GM12878 (cell line): ENCODE measurements at regions not wholly inside any gene's neighbourhood (a gene's known extent, or its start where the extent isn't known, plus 50 kb on each side); places are given as distances from the start of the nearest gene placed in this dataset.

ENCODE experiments used
- ATAC-seq: fragments of 200-7000 bp; cut with Tn5 transposase; 3 replicates; pipeline ENCODE4 v1.9.1; 2020; ENCODE audit warnings: mild to moderate bottlenecking, moderate library complexity
- BruUV-seq: library from RNA; stranded (reverse); fragments of 400-500 nt; replicated peaks from 2 replicates; lab custom pipeline; 2021; lab: Mats Ljungman, UMichigan
- CTCF ChIA-PET: fragments of 300-600 bp; sonication (Branson Sonifier 250); formaldehyde crosslinking; extraction: SDS; loops from one replicate; lab custom pipeline; 2021; ENCODE audit warnings: inconsistent platforms; lab: Yijun Ruan, JAX
- POLR2A ChIA-PET: fragments of 350-600 bp; formaldehyde crosslinking; extraction: SDS; loops from one replicate; lab custom pipeline; 2021; ENCODE audit warnings: inconsistent platforms; lab: Charles Lee
- RAD21 ChIA-PET: fragments of 300-600 bp; sonication (Branson Sonifier 250); formaldehyde crosslinking; loops from one replicate; lab custom pipeline; 2023; ENCODE audit warnings: antibody characterized with exemption; ENCODE audit not compliant: unreplicated experiment; lab: Charles Lee
- SMC1A ChIA-PET: fragments of 300-600 bp; sonication (Branson Sonifier 250); formaldehyde crosslinking; loops from one replicate; lab custom pipeline; 2023; ENCODE audit not compliant: unreplicated experiment, uncharacterized antibody; lab: Charles Lee
- DNase-seq: peaks from one replicate; pipeline ENCODE4 v3.0.0-alpha.2; 2011; ENCODE audit warnings: low read depth, low spot score
- FAIRE-seq: peaks from 3 replicates; lab custom pipeline; 2011; peaks lifted over from hg19 to GRCh38; lab: Jason Lieb, UNC
- H2AFZ ChIP-seq: 2 replicates; pipeline ENCODE4 v1.6.0; 2011; ENCODE audit warnings: low read depth, low read length, control low read depth; ENCODE audit not compliant: control insufficient read depth
- H3K27ac ChIP-seq: 2 replicates; pipeline ENCODE4 v1.5.1; 2011; ENCODE audit warnings: control low read depth; ENCODE audit not compliant: control insufficient read depth, insufficient read depth
- H3K27me3 ChIP-seq, 2 experiments: replicated peaks in 1 of 2; 2 replicates each; pipeline versions ENCODE4 v1.6.0 to v1.6.1; 2011; ENCODE audit warnings: low read length in 1 of 2; ENCODE audit not compliant: control insufficient read depth in 2 of 2, insufficient read depth in 2 of 2
- H3K36me3 ChIP-seq, 2 experiments: 2 replicates each; pipeline ENCODE4 v1.5.1; 2011; ENCODE audit warnings: low read length in 1 of 2; ENCODE audit not compliant: control insufficient read depth in 2 of 2, insufficient read depth in 2 of 2
- H3K4me1 ChIP-seq: 2 replicates; pipeline ENCODE4 v1.6.1; 2011; ENCODE audit warnings: mild to moderate bottlenecking, low read length, moderate library complexity, mixed read lengths; ENCODE audit not compliant: control insufficient read depth, insufficient read depth
- H3K4me2 ChIP-seq: 2 replicates; pipeline ENCODE4 v1.6.0; 2011; ENCODE audit warnings: control low read depth; ENCODE audit not compliant: control insufficient read depth, insufficient read depth
- H3K4me3 ChIP-seq: fragments of 200-600 bp; sonication (generic); 2 replicates; pipeline ENCODE4 v1.5.1; 2016
- H3K79me2 ChIP-seq: 2 replicates; pipeline ENCODE4 v1.6.0; 2011; ENCODE audit warnings: low read length; ENCODE audit not compliant: control insufficient read depth, insufficient read depth
- H3K9ac ChIP-seq: 2 replicates; pipeline ENCODE4 v1.8.0; 2011; ENCODE audit warnings: low read length, control low read depth, mixed read lengths; ENCODE audit not compliant: control insufficient read depth, insufficient read depth
- H3K9me3 ChIP-seq: replicated peaks from 3 replicates; pipeline ENCODE4 v1.5.1; 2011; ENCODE audit warnings: mild to moderate bottlenecking, low read length; ENCODE audit not compliant: control insufficient read depth, insufficient read depth
- H4K20me1 ChIP-seq: 2 replicates; pipeline ENCODE4 v1.6.0; 2011; ENCODE audit not compliant: control insufficient read depth, insufficient read depth
- NRF1 ChIP-seq: conservative IDR thresholded peaks from 2 replicates; pipeline ENCODE4 v1.6.1; 2011; ENCODE audit warnings: mild to moderate bottlenecking, low read depth, low read length, improper control_type of control experiment
- POLR2A ChIP-seq: IDR thresholded peaks from 2 replicates; pipeline ENCODE4 v1.6.1; 2011; ENCODE audit warnings: low read depth, mild to moderate bottlenecking, low read length
- RB1 ChIP-seq: fragments of 450-650 bp; formaldehyde crosslinking; IDR thresholded peaks from 2 replicates; pipeline ENCODE4 v1.6.1; 2017; ENCODE audit warnings: mild to moderate bottlenecking, borderline replicate concordance
- TCF7 ChIP-seq: IDR thresholded peaks from 2 replicates; pipeline ENCODE4 v1.6.1; 2014; ENCODE audit warnings: antibody characterized with exemption, borderline replicate concordance
- WGBS: methylation state at CpG from one replicate; pipeline ENCODE4 v1.1.6; 2016; ENCODE audit warnings: low lambda C conversion rate; ENCODE audit not compliant: insufficient replicate concordance, insufficient coverage; ENCODE audit errors: missing lambda C conversion rate; 5-methylcytosine and 5-hydroxymethylcytosine counted together
- in situ Hi-C: fragments of 300-500 bp; cut with MboI; formaldehyde crosslinking; loops from 9 replicates; pipeline ENCODE4 v1.14.3; 2018; ENCODE audit warnings: mixed read lengths
- intact Hi-C: fragments of 100-400 bp; cut with micrococcal nuclease; formaldehyde crosslinking; loops from one replicate; pipeline ENCODE4 v1.14.2; 2022; ENCODE audit not compliant: unreplicated experiment
- TF ChIP-seq, protein P1 (sequence below): fragments of 450-650 bp; IDR thresholded peaks from 2 replicates; pipeline ENCODE4 v1.6.1; 2016; ENCODE audit warnings: mild to moderate bottlenecking
- TF ChIP-seq, protein P2 (sequence below): fragments of 450-650 bp; IDR thresholded peaks from 2 replicates; pipeline ENCODE4 v1.6.1; 2017; ENCODE audit warnings: mild to moderate bottlenecking, moderate library complexity
- TF ChIP-seq, protein P3 (sequence below): fragments of 450-650 bp; IDR thresholded peaks from 2 replicates; pipeline ENCODE4 v1.6.1; 2018; ENCODE audit warnings: mild to moderate bottlenecking, low read depth, moderate library complexity; ENCODE audit not compliant: partially characterized antibody

DNA sequence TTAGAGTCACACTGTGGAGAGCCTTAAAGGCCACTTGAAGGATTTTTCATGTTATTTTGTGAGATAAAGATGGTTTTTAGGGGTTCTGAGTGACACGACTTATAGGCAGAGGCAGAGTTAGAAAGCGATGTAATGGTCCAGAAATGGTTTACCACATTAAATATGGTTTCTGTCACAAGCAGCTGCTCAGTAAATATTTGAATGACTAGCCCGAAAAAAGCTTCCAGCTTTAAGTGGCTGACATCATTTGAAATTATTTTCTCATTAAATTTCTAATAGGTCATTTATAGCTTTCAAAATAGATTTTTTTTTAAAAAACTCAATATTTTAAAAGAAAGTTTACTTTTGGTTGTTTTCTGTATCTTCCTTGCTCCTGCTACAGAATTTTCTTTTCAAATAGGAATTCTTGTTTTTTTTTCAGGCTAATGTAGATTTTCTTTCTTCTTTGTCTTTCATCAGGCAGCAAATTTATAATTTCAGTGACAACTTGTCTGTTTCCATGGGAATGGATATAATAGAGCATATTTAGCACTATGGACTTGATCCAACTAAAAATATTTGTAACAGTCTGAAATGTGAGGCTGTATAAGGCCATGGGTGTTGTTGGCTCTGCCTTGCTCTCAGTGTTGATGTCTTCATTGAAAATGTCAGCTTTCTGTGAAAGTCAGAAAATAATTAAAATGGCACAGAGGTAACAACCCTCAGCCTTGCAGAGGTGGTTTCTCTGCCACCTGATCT lies 700.0 kb downstream of the TMTC2 start (continued):
- TF ChIP-seq, protein P1, sequence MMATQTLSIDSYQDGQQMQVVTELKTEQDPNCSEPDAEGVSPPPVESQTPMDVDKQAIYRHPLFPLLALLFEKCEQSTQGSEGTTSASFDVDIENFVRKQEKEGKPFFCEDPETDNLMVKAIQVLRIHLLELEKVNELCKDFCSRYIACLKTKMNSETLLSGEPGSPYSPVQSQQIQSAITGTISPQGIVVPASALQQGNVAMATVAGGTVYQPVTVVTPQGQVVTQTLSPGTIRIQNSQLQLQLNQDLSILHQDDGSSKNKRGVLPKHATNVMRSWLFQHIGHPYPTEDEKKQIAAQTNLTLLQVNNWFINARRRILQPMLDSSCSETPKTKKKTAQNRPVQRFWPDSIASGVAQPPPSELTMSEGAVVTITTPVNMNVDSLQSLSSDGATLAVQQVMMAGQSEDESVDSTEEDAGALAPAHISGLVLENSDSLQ: no peak
- no peak for TF ChIP-seq POLR2A
- no peak for TF ChIP-seq RB1
- TF ChIP-seq, all 136 proteins: peak for 0

DNA sequence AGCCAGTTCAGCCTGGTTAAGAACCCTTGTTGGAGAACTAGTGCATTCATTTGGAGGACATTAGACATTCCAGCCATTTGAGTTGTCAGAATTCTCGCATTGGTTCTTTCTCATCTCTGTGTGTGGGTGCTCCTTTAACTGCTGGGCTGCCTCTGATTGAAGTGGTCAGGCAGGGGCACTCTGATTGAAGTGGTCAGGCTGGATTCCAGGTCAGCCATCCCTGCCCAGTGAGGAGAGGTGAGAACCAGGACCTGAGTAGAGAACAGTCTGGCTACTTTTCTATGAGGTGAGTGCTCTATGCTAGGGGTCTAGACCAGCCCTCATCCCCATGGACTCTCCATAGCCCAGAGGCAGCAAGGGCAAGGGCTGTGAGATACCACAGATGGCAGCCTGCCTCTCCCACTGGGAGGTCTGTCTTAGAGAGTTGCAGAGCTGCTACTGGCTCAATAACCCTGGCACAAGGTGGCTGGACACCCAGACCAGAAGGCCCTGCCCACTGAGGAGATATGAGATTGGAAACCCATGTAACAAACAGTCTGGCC lies 691.6 kb downstream of the TMTC2 start:
- Histone ChIP-seq H3K27ac (no peak overlapping the region), H3K9ac (no peak overlapping the region), H3K79me2 (no peaks in the 10 kb centered on the region), H3K9me3 (no peaks in the 10 kb centered on the region), H3K27me3 (no peaks in the 10 kb centered on the region)
- in situ Hi-C loops: no loop called here
- ATAC-seq: no peak
- no peak for FAIRE-seq
- POLR2A ChIA-PET: no interaction called here
- no peak for TF ChIP-seq TCF7
- TF ChIP-seq, all 136 proteins: peak for 0
- H2AFZ ChIP-seq: no peak overlapping the region
- H3K4me1 ChIP-seq: no peaks in the 10 kb centered on the region
- H4K20me1 ChIP-seq: no peaks in the 10 kb centered on the region
- no peak overlapping the region for H3K4me2 ChIP-seq
- BruUV-seq: no TSS peak
- SMC1A ChIA-PET: no interaction called here
- no peak overlapping the region for H3K4me3 ChIP-seq
- CTCF ChIA-PET: no interaction called here
- DNase-seq: no peak
- intact Hi-C loops: no loop called here
- no peaks in the 10 kb centered on the region for H3K36me3 ChIP-seq
- RAD21 ChIA-PET: no interaction called here
- 0% methylated on average over 1 of the region's 1 CpG for WGBS

DNA sequence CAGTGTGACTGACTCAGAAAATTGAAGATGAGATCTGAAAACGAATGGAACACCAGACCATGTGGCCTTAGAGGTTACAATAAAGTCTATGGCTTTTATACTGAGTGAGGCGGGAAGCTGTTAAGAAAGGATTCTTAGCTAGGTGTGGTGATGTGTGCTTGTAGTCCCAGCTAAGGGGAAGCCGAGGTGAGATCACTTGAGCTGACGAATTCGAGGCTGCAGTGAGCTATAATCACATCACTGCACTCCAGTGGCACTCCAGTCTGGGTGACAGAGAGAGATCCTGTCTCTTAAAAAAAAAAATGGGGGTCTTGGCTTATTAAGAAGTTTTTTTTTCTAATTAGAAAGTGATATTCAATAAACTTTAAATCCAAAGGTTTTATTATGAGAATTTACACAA lies 678.6 kb downstream of the TMTC2 start:
- H3K9ac ChIP-seq: no peak overlapping the region
- no peaks in the 10 kb centered on the region for H3K36me3 ChIP-seq
- ATAC-seq (no peak), DNase-seq (no peak), FAIRE-seq (no peak)
- 15% methylated on average over 5 of the region's 5 CpGs for WGBS
- no peak overlapping the region for H3K4me3 ChIP-seq
- no peak overlapping the region for H3K27ac ChIP-seq
- no peaks in the 10 kb centered on the region for H3K4me1 ChIP-seq
- ChIA-PET RAD21 (no interaction called here), SMC1A (no interaction called here), POLR2A (no interaction called here), CTCF (no interaction called here)
- intact Hi-C loops: no loop called here
- BruUV-seq: no TSS peak
- H4K20me1 ChIP-seq: no peaks in the 10 kb centered on the region
- no peak overlapping the region for H3K4me2 ChIP-seq
- no peaks in the 10 kb centered on the region for H3K27me3 ChIP-seq
- H3K79me2 ChIP-seq: no peaks in the 10 kb centered on the region
- in situ Hi-C loops: no loop called here
- no peaks in the 10 kb centered on the region for H3K9me3 ChIP-seq
- no peak overlapping the region for H2AFZ ChIP-seq
- TF ChIP-seq, protein P2, sequence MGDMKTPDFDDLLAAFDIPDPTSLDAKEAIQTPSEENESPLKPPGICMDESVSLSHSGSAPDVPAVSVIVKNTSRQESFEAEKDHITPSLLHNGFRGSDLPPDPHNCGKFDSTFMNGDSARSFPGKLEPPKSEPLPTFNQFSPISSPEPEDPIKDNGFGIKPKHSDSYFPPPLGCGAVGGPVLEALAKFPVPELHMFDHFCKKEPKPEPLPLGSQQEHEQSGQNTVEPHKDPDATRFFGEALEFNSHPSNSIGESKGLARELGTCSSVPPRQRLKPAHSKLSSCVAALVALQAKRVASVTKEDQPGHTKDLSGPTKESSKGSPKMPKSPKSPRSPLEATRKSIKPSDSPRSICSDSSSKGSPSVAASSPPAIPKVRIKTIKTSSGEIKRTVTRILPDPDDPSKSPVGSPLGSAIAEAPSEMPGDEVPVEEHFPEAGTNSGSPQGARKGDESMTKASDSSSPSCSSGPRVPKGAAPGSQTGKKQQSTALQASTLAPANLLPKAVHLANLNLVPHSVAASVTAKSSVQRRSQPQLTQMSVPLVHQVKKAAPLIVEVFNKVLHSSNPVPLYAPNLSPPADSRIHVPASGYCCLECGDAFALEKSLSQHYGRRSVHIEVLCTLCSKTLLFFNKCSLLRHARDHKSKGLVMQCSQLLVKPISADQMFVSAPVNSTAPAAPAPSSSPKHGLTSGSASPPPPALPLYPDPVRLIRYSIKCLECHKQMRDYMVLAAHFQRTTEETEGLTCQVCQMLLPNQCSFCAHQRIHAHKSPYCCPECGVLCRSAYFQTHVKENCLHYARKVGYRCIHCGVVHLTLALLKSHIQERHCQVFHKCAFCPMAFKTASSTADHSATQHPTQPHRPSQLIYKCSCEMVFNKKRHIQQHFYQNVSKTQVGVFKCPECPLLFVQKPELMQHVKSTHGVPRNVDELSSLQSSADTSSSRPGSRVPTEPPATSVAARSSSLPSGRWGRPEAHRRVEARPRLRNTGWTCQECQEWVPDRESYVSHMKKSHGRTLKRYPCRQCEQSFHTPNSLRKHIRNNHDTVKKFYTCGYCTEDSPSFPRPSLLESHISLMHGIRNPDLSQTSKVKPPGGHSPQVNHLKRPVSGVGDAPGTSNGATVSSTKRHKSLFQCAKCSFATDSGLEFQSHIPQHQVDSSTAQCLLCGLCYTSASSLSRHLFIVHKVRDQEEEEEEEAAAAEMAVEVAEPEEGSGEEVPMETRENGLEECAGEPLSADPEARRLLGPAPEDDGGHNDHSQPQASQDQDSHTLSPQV: no peak
- TF ChIP-seq, protein P3, sequence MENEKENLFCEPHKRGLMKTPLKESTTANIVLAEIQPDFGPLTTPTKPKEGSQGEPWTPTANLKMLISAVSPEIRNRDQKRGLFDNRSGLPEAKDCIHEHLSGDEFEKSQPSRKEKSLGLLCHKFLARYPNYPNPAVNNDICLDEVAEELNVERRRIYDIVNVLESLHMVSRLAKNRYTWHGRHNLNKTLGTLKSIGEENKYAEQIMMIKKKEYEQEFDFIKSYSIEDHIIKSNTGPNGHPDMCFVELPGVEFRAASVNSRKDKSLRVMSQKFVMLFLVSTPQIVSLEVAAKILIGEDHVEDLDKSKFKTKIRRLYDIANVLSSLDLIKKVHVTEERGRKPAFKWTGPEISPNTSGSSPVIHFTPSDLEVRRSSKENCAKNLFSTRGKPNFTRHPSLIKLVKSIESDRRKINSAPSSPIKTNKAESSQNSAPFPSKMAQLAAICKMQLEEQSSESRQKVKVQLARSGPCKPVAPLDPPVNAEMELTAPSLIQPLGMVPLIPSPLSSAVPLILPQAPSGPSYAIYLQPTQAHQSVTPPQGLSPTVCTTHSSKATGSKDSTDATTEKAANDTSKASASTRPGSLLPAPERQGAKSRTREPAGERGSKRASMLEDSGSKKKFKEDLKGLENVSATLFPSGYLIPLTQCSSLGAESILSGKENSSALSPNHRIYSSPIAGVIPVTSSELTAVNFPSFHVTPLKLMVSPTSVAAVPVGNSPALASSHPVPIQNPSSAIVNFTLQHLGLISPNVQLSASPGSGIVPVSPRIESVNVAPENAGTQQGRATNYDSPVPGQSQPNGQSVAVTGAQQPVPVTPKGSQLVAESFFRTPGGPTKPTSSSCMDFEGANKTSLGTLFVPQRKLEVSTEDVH: no peak
- no peak for TF ChIP-seq NRF1
